ENCODE measurements at regions not wholly inside any gene's neighbourhood (a gene's known extent, or its start where the extent isn't known, plus 50 kb on each side); places are given as distances from the start of the nearest gene placed in this dataset.
"Not testable (repeated sequence)": the region's sequence is repeated elsewhere in the genome, so short reads cannot be mapped to it uniquely, and the experiment has no call there.

DNA sequence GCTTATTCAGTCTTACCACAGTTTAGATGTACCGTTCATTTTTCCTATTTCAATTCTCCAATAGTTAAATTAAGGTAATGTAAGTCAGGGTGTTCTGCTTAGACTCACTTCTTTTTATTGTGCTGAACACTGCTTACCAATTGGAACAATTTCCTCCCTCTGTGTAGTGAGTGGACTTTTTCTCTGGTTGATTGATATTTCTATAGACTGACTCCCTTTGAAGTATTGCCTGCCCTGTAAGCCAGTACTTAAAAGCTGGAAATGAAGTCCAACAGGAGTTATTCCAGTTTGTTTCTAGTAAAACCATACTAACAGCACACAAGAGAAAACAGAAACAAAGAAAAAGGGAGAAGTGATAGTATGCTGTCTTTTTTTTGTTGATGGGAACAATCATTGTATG is 1674.9 kb downstream of the REEP3 start:
- DNase-seq (ENCODE audit: low read depth in 3 of 3, low spot score in 1 of 3) = no peak

DNA sequence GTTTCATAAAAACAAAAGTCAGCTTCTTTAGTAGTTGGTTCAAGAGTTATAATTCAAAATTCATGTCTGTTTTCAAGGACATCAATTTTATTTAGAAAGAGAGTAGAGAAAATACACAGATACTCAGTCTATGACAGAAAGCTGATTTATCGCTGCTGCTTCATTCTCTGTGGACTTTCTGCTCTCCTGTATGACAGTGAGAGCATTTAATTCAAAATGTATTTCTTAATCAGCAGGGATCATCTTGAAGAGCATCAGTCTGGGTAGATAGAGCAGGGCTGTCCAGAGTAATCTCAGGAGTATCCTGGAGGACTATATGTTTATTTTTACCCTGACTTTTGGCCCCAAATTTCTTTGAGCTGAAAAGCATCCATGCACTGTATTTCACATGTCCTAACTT is 1676.7 kb downstream of the REEP3 start:
- no peak for DNase-seq (ENCODE audit: low read depth in 3 of 3, low spot score in 1 of 3)

- DNase-seq (ENCODE audit: low read depth in 3 of 3, low spot score in 1 of 3) = no peak
Measured at GRCh38 chr10:65201491-65201890, 1680.3 kb downstream of the REEP3 start.

DNA sequence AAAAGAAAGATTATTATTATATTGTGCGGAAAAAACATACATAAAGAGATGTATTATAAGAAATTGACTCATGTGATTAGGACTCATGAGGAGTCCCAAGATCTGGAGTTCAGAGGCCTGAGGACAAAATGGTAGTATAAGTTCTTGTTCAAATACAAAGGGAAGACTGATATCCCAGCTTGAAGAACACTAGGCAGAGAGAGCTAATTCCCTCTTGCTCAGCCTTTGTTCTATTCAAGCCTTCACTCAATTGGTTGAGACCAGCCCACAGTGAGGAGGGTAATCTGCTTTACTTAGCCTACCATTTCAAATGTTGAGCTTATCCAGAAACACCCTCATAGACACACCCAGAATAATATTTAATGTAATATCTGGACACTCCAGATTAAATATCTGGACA is 1683.8 kb downstream of the REEP3 start:
- DNase-seq (ENCODE audit: low read depth in 3 of 3, low spot score in 1 of 3) = no peak

DNA sequence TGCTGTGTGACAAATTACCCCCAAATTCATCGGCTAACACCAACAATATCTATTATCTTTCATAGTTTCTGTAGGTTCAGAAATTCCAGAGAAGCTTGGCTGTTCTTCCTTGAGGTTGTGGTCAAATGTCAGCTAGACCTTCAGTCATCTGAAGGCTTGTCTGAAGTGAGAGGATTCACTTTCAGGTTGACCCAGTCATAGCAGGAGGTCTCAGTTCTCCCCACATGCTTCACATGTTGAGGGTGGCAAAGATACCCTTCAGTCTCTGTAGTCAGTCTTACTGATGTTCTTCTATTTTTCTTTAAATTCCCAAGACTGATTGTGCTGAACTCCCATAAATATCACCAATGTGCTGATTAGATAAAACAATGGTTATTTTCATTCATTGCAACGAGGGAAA is 1692.0 kb downstream of the REEP3 start:
- no peak for DNase-seq (ENCODE audit: low read depth in 3 of 3, low spot score in 1 of 3)

DNA sequence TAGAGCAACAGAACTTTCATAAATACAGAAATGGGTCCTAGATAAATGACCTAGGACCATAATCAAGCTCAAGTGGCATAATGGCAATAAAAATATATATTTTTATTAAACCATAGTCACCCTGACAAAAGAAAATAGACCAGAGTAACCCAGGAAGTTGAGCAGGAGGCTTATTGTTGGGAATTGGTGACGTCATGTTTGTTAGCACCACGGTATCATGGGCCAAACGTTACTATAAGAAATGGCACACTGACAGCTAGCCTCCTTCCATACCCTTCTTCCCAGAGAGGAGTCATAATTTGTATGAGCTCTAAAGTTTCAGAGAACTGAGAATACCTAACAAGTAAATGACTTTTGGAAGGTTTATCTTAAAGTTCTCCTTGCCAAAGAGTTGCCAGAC is 1698.2 kb downstream of the REEP3 start:
- DNase-seq (ENCODE audit: low read depth in 3 of 3, low spot score in 1 of 3) = no peak

DNA sequence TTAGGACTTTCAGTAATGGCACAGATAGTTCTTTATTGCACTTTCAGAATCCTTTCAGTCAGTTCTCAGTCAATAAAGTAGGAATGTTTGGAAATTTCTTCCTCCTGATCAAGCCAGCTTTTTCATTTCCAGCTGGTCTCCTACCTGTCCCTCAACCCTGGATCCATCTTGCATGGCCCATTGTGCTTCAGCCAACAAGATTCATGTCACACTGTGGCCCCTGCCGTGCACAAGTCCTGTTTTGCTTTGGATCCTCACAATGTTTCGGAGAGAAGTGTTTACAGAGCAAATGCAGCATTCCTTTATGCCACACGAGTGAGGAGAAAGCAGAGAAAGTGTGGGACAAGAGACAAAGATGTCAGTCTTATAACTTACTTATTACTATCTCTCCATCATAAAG is 1694.7 kb upstream of the LRRTM3 start:
- no peak for DNase-seq (ENCODE audit: low read depth in 3 of 3, low spot score in 1 of 3)

DNA sequence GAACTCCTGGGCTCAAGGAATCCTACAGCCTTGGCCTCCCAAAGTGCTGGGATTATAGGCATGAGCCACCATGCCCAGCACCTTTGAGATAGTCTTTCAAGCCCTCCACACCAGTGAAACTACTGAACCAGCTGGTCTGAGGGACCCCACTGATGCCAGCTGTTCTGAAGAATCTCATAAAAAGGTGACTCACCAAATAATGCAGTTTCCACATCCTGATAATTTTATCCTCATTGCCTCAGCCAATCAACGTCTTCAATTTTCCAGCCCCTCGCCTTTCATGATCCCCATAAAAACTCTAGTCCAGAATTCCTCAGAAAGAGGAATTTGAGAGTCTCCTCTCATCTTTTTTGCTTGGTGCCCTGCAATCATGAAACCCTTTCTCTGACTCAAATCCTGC is 1691.6 kb upstream of the LRRTM3 start:
- DNase-seq (ENCODE audit: low read depth in 3 of 3, low spot score in 1 of 3) = no peak

DNA sequence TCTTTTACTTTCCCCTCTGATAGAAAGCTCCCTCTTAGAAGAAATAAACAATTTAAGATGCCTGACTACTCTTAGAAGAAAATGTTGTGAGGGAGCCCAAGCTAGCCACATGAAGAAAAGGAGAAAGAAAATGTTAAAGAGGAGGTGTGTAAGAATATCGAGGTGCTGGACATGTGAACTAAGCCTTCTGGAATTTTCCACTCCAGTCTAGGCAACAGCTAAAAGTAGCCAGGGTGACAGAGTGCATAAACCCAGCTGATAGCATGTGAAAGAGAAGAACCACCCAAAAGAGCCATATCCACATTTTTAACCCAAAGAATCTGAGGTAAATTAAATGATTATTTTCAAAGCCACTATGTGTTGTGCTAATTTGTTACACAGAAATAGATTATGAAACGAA is 1690.6 kb upstream of the LRRTM3 start:
- no peak for DNase-seq (ENCODE audit: low read depth in 3 of 3, low spot score in 1 of 3)

GRCh38 chr10:65235846-65236245 is 1690.0 kb upstream of the LRRTM3 start:
- DNase-seq (ENCODE audit: low read depth in 3 of 3, low spot score in 1 of 3) = no peak

GRCh38 chr10:65265451-65265954 is 1660.3 kb upstream of the LRRTM3 start:
- DNase-seq (ENCODE audit: low read depth in 3 of 3, low spot score in 1 of 3) = no peak

- not testable (repeated sequence) for DNase-seq (ENCODE audit: low read depth in 3 of 3, low spot score in 1 of 3)
Measured at GRCh38 chr10:65269551-65269950, 1656.3 kb upstream of the LRRTM3 start.

DNA sequence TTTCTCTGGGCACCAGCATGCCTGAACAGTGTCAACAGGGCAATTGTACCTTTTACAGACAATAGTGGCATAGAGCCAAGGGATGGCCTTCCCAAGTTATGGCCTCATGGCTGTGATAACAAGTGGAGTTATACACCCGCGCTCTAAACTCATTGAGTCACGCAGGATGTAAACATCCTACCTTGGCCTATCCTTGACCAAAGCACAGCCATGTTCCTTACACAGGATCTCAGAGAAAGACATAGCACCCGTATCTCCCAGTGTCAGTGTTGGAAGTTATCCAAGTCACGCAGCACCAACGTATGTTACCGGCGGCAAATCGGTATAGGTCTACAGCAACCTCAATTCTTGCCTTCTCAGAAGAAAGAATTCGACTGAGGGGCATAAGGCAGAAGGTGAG is 1654.9 kb upstream of the LRRTM3 start:
- DNase-seq (ENCODE audit: low read depth in 3 of 3, low spot score in 1 of 3) = no peak

DNA sequence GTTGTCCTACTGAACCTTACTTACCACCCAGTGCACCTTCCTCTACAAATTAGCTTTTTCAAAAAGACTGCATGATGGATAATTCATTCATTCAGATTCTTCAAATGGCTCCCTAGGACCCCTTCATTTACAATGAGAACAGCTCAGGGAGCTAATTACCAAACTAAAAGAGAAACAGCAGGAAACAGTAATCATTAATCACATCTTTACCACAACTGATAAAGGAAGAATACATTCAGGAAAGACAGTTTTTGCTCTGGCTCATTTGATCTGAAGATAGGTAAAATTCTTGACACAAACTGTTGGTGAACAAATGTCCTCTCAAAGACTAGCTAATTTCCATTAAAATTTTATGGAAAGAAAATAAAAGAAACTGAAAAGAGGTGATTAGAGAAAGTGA is 1652.7 kb upstream of the LRRTM3 start:
- no peak for DNase-seq (ENCODE audit: low read depth in 3 of 3, low spot score in 1 of 3)

- DNase-seq (ENCODE audit: low read depth in 3 of 3, low spot score in 1 of 3) = no peak
Measured at GRCh38 chr10:65275296-65275695, 1650.5 kb upstream of the LRRTM3 start.

GRCh38 chr10:65284495-65285041 is 1641.3 kb upstream of the LRRTM3 start:
- no peak for DNase-seq (ENCODE audit: low read depth in 3 of 3, low spot score in 1 of 3)

DNA sequence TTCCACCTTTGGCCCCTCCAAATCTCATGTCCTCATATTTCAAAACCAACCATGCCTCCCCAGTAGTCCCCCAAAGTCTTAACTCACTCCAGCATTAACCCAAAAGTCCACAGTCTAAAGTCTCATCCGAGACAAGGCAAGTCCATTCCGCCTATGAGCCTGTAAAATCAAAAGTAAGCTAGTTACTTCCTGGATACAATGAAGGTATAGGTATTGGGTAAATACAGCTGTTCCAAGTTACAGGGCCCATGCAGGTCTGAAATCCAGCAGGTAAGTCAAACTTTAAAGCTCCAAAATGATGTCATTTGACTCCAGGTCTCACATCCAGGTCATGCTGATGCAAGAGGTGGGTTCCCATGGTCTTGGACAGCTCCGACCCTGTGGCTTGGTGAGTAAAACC is 1640.1 kb upstream of the LRRTM3 start:
- DNase-seq (ENCODE audit: low read depth in 3 of 3, low spot score in 1 of 3) = not testable (repeated sequence)

- DNase-seq (ENCODE audit: low read depth in 3 of 3, low spot score in 1 of 3) = no peak
Measured at GRCh38 chr10:65291286-65291685, 1634.5 kb upstream of the LRRTM3 start.

DNA sequence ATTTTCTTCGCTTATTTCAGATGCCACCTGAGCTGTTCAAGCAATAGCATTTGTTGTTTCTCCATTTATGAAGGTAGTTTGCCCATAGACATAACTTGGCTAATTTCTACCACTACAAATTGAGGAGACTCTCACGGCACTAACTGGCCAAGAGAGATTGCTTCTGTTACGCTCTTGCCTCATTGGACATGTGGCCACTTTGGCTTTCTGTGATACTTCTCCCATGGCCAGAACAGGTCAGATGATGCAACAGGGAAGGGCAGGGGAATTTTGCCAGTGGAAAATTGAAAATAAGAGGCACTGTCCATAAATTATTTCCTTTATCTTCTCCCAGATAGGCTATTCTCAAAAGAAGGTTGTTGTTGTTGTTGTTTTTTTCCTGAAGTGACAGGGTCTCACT is 1633.3 kb upstream of the LRRTM3 start:
- no peak for DNase-seq (ENCODE audit: low read depth in 3 of 3, low spot score in 1 of 3)

- DNase-seq (ENCODE audit: low read depth in 3 of 3, low spot score in 1 of 3) = no peak
Measured at GRCh38 chr10:65294329-65294728, 1631.5 kb upstream of the LRRTM3 start.

GRCh38 chr10:65301181-65301580 is 1624.7 kb upstream of the LRRTM3 start:
- DNase-seq (ENCODE audit: low read depth in 3 of 3, low spot score in 1 of 3) = no peak

DNA sequence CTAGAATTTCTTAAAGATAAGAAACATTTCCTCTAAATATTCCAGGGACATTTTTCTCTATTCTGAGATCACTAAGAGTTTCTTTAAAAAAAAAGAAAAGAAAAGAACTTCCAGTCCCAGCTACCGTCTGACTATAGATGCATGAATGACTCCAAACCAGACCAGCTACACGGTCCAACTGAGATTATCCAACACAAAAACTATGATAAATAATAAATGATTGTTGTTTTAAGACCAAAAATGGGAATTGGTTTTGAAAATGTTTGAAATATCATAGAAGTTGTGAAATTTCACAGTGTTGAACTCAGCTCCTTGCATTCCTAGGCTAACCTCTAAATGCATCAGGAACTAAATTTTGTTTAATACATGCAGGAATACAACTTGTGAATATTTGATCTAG is 1619.6 kb upstream of the LRRTM3 start:
- DNase-seq (ENCODE audit: low read depth in 3 of 3, low spot score in 1 of 3) = no peak

DNA sequence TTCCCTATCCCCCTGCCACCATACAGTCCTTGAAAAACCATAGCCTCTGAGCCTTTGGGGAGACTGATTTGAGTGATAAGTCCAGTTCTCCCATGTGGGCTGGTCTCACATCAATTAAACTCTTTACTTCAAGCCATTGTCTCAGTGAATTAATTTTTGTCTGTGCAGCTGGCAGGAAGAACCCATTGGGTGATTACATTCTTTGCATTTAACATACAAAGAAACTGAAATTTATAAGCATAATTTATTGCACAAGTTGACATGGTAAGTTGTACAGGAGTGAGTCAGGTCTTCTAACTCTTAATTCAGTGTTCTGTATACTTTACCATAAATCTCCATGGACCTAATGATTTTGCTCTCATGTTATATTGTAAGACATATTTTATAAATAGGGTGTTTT is 1613.0 kb upstream of the LRRTM3 start:
- no peak for DNase-seq (ENCODE audit: low read depth in 3 of 3, low spot score in 1 of 3)

DNA sequence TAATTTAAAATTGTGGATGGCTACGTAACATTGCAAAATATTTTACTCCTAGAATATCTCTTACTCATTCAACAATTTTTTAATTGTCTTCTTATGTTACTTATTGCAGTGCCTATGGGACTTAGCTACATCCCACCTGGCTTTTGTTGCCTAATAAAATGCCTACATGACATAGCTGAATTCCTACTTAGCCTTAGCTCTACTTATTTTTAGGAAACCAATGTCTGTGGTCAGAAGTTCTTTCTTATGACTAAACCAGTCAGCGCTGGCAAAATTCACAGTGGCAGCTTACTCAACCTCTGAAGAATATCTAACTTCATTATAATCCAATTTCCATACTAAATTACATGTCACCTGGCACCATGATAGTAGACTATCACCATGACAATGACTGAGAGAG is 1612.4 kb upstream of the LRRTM3 start:
- no peak for DNase-seq (ENCODE audit: low read depth in 3 of 3, low spot score in 1 of 3)

Measured in stimulated activated CD4-positive, alpha-beta T cell treated with anti-CD3 and anti-CD28 coated beads, TNF-alpha, amount 100 ng/mL, for 1 hour (primary cell).